ENCODE measurements at regions not wholly inside any gene's neighbourhood (a gene's known extent, or its start where the extent isn't known, plus 50 kb on each side); places are given as distances from the start of the nearest gene placed in this dataset.

GRCh38 chr5:68966596-68966995 is 127.2 kb upstream of the SLC30A5 start:
- TF ChIP-seq TCF4 (CRISPR knock-in tag; IDR thresholded peaks at IDR 0.05; ENCODE audit: borderline replicate concordance) (no peak), ARNTL (CRISPR knock-in tag; IDR thresholded peaks at IDR 0.05; ENCODE audit: borderline replicate concordance, low read depth) (no peak), PATZ1 (CRISPR knock-in tag; IDR thresholded peaks at IDR 0.05; ENCODE audit: borderline replicate concordance) (no peak), SNAI2 (CRISPR knock-in tag; IDR thresholded peaks at IDR 0.05) (no peak), ZNF565 (CRISPR knock-in tag; conservative IDR thresholded peaks at IDR 0.05; ENCODE audit: low read depth) (no peak), CREB5 (CRISPR knock-in tag; IDR thresholded peaks at IDR 0.05; ENCODE audit: low read depth) (no peak), ZFP3 (CRISPR knock-in tag; IDR thresholded peaks at IDR 0.05) (no peak), ZC3H10 (CRISPR knock-in tag; IDR thresholded peaks at IDR 0.05) (no peak), ZFP30 (CRISPR knock-in tag; IDR thresholded peaks at IDR 0.05) (no peak), ZNF70 (CRISPR knock-in tag; IDR thresholded peaks at IDR 0.05) (no peak), POU6F1 (CRISPR knock-in tag; IDR thresholded peaks at IDR 0.05; ENCODE audit: borderline replicate concordance, low read depth) (no peak)

Measured in SK-N-SH treated with all-trans-retinoic acid at 6 μM for 48 hours (cell line).